NCI-H82 (cell line): ENCODE measurements at regions not wholly inside any gene's neighbourhood (a gene's known extent, or its start where the extent isn't known, plus 50 kb on each side); places are given as distances from the start of the nearest gene placed in this dataset.
"Not testable (repeated sequence)": the region's sequence is repeated elsewhere in the genome, so short reads cannot be mapped to it uniquely, and the experiment has no call there.

Experiments used
- DNase-seq: peaks from one replicate; lab custom pipeline; 2025; lab: John Stamatoyannopoulos, UW

DNA sequence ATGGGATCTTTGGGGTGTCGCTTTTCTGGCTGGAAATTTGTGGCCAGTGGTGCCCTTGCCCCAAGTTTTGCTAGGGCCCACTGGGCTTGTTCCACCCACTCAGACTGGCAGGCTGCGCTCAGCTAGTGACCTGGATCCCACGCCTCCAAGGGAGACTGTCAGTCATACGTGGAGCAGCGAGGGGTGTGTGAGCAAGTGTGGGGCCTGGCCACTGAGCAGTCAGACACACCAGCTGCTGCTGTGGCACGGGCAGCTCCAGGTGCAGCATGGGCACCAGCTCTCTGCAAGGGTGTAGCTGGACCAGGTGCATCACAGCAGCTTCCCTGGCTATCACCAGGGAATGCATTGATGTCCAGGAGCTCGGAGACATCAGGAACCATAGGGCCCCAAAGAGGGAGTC, 327.0 kb downstream of the NR4A2 start:
- no peak for DNase-seq

DNA sequence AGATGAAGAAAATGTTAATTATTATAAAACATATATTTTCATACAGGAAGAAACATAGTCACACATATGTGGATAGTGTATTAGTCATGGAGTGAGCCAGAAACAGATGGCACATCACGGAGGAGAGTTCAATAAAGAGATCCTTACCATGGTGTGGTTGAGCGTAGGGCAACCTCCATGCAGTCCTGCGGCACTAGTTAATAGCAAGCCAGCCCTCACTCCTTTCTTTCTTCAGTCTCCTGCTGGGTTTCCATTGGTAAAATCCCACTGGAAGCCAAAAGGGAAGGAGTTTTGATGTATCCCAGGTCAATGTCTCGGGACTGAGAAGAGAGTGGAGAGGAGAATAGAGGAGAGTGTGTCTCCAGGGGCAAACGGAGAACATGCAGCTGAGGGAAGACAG, 328.1 kb downstream of the NR4A2 start:
- DNase-seq = no peak

DNA sequence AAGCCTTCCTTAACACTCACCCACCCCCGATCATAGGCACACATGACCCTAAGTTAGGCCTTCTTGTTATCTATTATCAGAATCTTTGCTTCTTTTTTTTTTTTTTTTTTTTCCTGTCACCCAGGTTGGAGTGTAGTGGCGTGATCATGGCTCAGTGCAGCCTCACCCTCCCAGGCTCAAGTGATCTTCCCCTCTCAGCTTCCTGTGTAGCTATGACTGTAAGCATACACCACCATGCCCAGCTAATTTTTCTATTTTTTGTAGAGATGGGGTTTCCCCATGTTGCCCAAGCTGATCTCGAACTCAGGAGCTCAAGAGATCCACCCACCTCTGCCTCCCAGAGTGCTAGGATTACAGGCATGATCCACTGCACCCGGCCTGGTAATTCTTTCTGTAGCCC, 328.7 kb downstream of the NR4A2 start:
- DNase-seq = no peak

- no peak for DNase-seq
Observed at GRCh38 chr2:156001851-156002250, 330.7 kb downstream of the NR4A2 start.

- no peak for DNase-seq
Observed at GRCh38 chr2:155997538-155997937, 335.0 kb downstream of the NR4A2 start.

DNA sequence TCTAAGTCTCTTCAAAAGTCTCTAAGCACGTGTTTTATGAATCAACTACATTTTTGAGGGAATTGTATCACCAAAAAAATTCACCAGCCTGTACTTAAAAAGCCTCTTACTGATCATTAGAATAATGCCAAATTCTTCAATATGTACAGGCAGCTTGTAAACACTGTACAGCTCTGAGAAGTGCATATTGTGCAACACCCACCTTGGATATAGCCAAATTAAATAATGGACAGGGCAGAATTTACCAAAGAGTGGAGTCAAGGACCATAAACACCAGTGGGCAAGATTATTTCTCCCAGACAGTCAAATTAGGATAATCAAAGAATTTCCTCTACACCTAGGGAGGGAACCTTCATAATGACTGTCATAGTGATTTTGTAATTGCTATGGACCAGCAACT, 338.2 kb downstream of the NR4A2 start:
- no peak for DNase-seq

GRCh38 chr2:155983845-155984244, 348.7 kb downstream of the NR4A2 start:
- DNase-seq = no peak

- no peak for DNase-seq
Observed at GRCh38 chr2:155982135-155982534, 350.4 kb downstream of the NR4A2 start.

GRCh38 chr2:155980941-155981560, 351.5 kb downstream of the NR4A2 start:
- DNase-seq = no peak

GRCh38 chr2:155975734-155976133, 356.8 kb downstream of the NR4A2 start:
- DNase-seq = no peak

DNA sequence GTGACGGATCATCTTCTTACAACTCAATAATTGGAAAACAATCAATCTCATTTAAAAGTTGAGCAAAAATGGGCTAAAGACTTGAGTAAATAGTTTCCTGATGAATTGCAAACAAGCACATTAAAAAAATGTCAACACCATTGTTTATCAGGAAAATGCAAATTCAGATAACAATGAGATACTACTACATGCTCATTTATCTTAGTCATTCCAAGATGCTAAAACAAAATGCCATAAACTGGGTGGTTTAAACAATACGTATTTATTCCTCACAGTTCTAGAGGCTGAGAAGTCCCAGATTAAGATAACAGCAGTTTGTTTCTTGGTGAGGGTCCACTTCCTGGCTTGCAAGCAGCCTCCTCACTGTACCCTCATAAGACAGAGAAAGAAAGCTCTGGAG, 359.6 kb downstream of the NR4A2 start:
- no peak for DNase-seq

- DNase-seq = not testable (repeated sequence)
Observed at GRCh38 chr2:155966064-155966471, 366.5 kb downstream of the NR4A2 start.

DNA sequence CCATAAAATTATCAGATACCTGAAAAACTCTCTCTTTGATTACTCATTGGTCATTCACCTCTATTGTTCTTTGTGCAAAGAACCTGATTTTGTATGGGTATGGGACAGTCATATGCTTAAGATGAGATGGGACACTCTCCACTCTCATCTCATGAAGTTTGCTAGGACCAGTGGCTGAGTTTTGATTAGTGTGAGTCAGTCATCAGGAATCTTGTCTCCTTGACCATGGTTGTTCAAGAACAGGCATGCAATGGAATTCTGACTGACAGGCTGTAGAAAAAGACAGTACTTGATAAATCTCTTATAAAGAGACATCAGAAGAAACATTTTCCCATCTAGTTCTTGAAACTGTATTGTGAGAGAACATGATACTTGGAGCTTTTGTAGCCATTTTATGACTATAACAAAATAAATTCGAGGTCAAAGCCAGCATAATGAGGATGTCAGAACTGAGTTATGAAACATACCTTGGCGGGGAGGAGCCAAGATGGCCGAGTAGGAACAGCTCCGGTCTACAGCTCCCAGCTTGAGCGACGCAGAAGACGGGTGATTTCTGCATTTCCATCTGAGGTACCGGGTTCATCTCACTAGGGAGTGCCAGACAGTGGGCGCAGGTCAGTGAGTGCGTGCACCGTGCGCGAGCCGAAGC, 367.0 kb downstream of the NR4A2 start:
- DNase-seq = no peak

DNA sequence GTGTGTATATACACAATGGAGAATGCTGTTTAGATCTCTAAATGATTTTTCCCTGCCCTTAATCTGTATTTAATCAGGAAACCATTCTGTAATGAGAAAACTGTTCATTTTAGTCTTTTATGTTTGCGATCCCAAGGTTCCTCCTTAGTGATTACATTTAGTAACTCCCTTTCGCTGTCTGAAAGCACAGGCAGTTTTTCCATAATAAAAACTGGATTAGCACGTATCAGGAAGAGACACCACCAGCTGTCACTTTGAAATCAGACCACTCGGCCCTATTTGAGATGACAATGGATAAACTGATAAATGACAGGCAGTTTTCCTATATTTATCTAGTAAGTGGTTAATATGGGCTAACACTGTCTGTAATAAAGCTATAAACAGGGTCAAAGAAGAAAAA, 370.9 kb downstream of the NR4A2 start:
- peak; percentile 81 for DNase-seq

GRCh38 chr2:155958834-155959233, 373.7 kb downstream of the NR4A2 start:
- DNase-seq = peak; percentile 36

DNA sequence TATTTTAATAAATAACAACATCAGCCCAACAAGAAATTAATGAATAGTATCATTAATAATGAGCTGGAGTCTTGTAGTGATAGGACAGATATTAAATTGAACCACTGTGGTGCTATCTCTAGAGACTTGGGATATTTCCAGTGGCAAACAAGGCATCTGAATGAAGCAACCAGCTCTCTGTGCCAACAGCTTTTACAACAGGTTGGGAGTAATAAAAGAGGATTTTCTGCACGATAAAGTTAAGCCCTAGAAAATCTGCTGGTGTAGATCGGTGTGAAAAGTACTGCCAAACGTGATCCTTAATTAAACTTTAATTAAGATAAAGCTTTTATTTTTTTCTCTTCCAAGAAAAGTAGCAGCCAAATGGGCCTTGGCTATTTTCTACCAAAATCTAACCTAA, 385.5 kb downstream of the NR4A2 start:
- peak; percentile 89 for DNase-seq

DNA sequence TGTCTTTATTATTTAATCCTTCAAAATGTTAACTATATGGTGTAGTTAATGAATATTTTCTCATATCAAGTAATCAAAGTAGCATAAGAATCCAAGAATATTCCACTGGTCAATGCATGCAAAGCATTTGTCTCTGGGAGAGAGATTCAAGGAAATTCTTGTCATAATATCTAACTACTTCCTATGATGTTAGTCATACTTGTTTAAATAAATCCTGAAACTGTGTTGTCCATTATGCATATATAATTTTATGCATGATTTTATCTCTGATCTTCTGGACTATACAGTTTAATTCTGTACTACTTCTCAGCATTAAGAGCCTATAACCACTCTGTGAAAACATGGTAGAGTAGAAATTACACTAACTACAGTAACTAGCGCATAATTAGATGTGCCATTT, 388.3 kb downstream of the NR4A2 start:
- DNase-seq = no peak

GRCh38 chr2:155930312-155930711, 402.2 kb downstream of the NR4A2 start:
- no peak for DNase-seq

- DNase-seq = no peak
Observed at GRCh38 chr2:155917380-155917779, 415.1 kb downstream of the NR4A2 start.

- no peak for DNase-seq
Observed at GRCh38 chr2:155913356-155913755, 419.2 kb downstream of the NR4A2 start.

- no peak for DNase-seq
Observed at GRCh38 chr2:155908567-155908966, 424.0 kb downstream of the NR4A2 start.

- peak; percentile 5 for DNase-seq
Observed at GRCh38 chr2:155907211-155907610, 425.3 kb downstream of the NR4A2 start.

- DNase-seq = no peak
Observed at GRCh38 chr2:155905657-155906056, 426.9 kb downstream of the NR4A2 start.

DNA sequence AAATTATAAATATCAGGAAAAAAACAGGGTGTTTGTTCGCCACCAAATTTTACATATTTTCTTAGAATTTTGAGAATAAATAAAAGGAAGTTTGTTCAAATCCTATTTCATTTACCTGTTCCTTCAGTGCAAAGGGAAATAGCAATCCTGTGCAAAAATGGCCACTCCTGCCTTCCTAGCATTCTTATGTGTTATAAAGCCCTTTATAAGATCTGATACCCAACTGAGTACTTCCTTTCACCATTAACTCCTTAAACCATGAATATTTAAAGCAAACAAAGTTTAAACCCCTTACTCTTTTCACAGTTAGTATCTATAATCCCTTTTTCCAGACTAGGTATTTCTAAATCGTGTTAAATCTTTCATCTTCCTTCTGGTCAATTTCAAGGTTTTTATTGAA, 427.8 kb downstream of the NR4A2 start:
- no peak for DNase-seq
